ENCODE measurements at regions not wholly inside any gene's neighbourhood (a gene's known extent, or its start where the extent isn't known, plus 50 kb on each side); places are given as distances from the start of the nearest gene placed in this dataset.

- DNase-seq (ENCODE audit: low read depth) = no peak
- no peak for TF ChIP-seq CTCF (IDR thresholded peaks at IDR 0.05; ENCODE audit: insufficient read depth, low read length, poor library complexity, severe bottlenecking)
These were observed 765.3 kb downstream of the TBL1XR1 start for GRCh38 chr3:176431991-176432390.

GRCh38 chr3:176431038-176431418 is 766.3 kb downstream of the TBL1XR1 start:
- no peaks in the 10 kb centered on the region for H3K36me3 ChIP-seq (ENCODE audit: control insufficient read depth, insufficient read depth, low read length)
- no peaks in the 10 kb centered on the region for H3K27me3 ChIP-seq (ENCODE audit: control insufficient read depth, insufficient read depth, low read length)
- TF ChIP-seq CTCF (IDR thresholded peaks at IDR 0.05; ENCODE audit: insufficient read depth, low read length, poor library complexity, severe bottlenecking) = no peak
- DNase-seq (ENCODE audit: low read depth) = no peak
- no peak overlapping the region for H3K4me3 ChIP-seq (ENCODE audit: low read depth, low read length)

More at GRCh38 chr3:176431991-176432390, 765.3 kb downstream of the TBL1XR1 start:
- H3K27me3 ChIP-seq (ENCODE audit: control insufficient read depth, insufficient read depth, low read length) = no peaks in the 10 kb centered on the region
- H3K4me3 ChIP-seq (ENCODE audit: low read depth, low read length) = no peak overlapping the region
- no peaks in the 10 kb centered on the region for H3K36me3 ChIP-seq (ENCODE audit: control insufficient read depth, insufficient read depth, low read length)

- Histone ChIP-seq H3K27me3 (ENCODE audit: control insufficient read depth, insufficient read depth, low read length) (no peaks in the 10 kb centered on the region), H3K36me3 (ENCODE audit: control insufficient read depth, insufficient read depth, low read length) (no peaks in the 10 kb centered on the region), H3K4me3 (ENCODE audit: low read depth, low read length) (no peak overlapping the region)
- peak; percentile 5 for DNase-seq (ENCODE audit: low read depth)
- peak; percentile 54 for TF ChIP-seq CTCF (IDR thresholded peaks at IDR 0.05; ENCODE audit: insufficient read depth, low read length, poor library complexity, severe bottlenecking)
These were observed 766.8 kb downstream of the TBL1XR1 start for GRCh38 chr3:176430244-176431037.

GRCh38 chr3:176428552-176428951 is 768.7 kb downstream of the TBL1XR1 start:
- no peak overlapping the region for H3K4me3 ChIP-seq (ENCODE audit: low read depth, low read length)
- H3K27me3 ChIP-seq (ENCODE audit: control insufficient read depth, insufficient read depth, low read length) = no peaks in the 10 kb centered on the region
- no peak for TF ChIP-seq CTCF (IDR thresholded peaks at IDR 0.05; ENCODE audit: insufficient read depth, low read length, poor library complexity, severe bottlenecking)
- DNase-seq (ENCODE audit: low read depth) = no peak
- no peaks in the 10 kb centered on the region for H3K36me3 ChIP-seq (ENCODE audit: control insufficient read depth, insufficient read depth, low read length)

- no peaks in the 10 kb centered on the region for H3K27me3 ChIP-seq (ENCODE audit: control insufficient read depth, insufficient read depth, low read length)
- H3K36me3 ChIP-seq (ENCODE audit: control insufficient read depth, insufficient read depth, low read length) = no peaks in the 10 kb centered on the region
- TF ChIP-seq CTCF (IDR thresholded peaks at IDR 0.05; ENCODE audit: insufficient read depth, low read length, poor library complexity, severe bottlenecking) = no peak
- no peak overlapping the region for H3K4me3 ChIP-seq (ENCODE audit: low read depth, low read length)
- no peak for DNase-seq (ENCODE audit: low read depth)
These were observed 770.9 kb downstream of the TBL1XR1 start for GRCh38 chr3:176426371-176426770.

- TF ChIP-seq CTCF (IDR thresholded peaks at IDR 0.05; ENCODE audit: insufficient read depth, low read length, poor library complexity, severe bottlenecking) = no peak
- no peak for DNase-seq (ENCODE audit: low read depth)
- Histone ChIP-seq H3K36me3 (ENCODE audit: control insufficient read depth, insufficient read depth, low read length) (no peaks in the 10 kb centered on the region), H3K27me3 (ENCODE audit: control insufficient read depth, insufficient read depth, low read length) (no peaks in the 10 kb centered on the region), H3K4me3 (ENCODE audit: low read depth, low read length) (no peak overlapping the region)
These were observed 780.4 kb downstream of the TBL1XR1 start for GRCh38 chr3:176416870-176417269.

Data from kidney epithelial cell (primary cell).